GM04504 (cell line): ENCODE measurements at regions not wholly inside any gene's neighbourhood (a gene's known extent, or its start where the extent isn't known, plus 50 kb on each side); places are given as distances from the start of the nearest gene placed in this dataset.
A peak's percentile ranks its signal among the peaks of the same experiment; 100 is the strongest.

Source experiments
- DNase-seq: peaks from one replicate; pipeline ENCODE4 v3.0.0-alpha.2; 2012; ENCODE audit warnings: low read depth

DNA sequence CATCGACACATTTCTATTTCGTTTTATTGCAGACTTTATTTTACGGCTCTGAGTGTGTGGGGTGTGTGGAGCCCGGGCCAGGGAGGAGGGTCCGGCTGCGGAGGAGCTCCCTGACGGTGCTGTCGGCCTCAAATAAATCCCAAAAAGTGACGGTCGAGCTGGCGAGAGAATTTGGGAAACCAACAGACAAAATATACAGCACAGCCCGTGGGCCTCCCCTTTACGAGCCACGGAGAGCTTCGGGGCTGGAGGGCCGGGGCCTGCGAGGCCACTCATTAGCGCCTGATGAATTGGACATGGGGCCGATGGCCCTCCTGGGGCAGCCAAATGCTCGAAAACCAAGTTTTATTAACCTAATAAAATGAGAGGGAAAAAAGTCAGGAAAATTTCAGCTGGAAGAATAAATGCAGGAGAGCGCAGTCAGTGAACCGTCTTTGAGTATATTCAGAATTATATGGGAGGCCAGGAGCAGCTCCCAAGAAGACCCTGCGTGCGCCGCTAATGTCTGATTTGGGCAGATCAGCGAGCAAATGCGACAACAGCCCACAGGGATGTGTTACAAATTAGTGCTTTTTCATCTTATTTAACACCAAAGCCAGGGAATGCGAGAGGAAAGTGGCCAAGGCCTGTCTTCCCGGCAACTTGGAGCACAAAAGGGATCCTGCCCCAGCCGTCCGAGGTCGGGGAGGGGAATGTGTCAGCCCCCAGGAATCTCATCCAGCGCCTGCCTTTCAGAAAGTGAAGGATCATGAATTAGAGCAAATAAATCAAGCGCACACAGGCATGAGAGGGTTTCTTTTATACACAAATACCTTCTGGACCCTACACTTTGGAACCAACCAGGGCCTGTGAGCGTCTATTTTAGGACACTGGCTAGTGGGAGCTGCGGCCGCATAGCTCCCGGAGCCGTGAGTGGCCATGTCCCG lies 249.1 kb downstream of the C16orf95 start:
- DNase-seq = no peak

DNA sequence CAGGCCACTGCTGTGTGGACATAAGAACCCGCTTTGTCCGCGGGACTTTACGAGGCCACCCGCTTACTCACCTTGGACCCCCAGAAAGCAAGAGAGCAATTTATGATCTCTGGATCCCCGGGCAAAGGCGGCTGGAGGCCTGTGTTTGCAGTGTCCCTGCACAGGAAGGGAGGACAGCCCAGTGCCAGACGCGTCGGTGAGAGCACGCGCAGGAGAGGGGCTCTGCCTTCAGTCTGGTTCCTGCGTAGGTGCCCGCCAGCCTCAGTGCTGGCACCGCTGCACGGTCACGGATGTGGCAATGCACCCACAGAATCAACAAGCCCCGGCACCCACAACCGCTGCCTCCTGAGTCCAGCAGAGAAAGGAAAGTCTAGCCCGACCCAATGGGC lies 248.4 kb downstream of the C16orf95 start:
- DNase-seq = no peak

DNA sequence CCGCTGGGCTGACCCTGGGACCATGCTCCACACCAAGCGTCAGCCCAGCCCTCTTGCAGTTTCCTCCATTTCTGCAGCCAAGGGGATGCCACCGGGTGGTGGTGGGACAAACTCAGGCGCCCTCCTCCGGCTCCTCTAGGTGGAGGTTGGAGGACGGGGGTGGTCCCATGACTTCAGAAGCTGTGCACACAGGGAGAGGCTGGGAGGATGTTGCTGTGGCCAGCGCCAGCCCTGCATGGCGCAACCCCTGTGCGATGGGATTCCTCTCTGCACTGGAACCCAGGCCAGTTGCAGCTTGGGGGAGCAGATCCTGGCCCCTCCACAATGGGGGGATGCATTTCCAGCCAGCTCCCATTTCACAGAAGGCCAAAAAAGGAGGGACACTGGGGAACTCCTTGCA lies 246.5 kb downstream of the C16orf95 start:
- no peak for DNase-seq

DNA sequence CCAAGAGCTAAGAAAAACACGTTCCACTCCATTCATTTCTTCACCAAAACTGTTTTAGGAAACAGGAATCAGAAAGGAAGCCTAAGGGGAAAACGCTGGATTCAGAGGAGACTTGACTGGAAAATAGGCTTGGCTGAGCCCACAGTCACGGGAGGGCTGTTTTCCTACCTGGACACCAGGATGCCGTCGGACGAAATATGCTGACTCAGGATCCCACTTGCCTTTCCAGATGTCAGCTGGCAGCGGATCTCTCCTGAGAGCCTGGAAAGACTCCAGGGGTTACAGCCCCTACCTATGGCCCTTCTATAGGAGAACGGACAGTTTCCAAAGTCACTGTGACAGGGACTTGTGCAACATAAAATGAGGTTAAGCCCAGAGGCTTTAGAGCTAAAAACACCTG lies 245.1 kb downstream of the C16orf95 start:
- DNase-seq = no peak

DNA sequence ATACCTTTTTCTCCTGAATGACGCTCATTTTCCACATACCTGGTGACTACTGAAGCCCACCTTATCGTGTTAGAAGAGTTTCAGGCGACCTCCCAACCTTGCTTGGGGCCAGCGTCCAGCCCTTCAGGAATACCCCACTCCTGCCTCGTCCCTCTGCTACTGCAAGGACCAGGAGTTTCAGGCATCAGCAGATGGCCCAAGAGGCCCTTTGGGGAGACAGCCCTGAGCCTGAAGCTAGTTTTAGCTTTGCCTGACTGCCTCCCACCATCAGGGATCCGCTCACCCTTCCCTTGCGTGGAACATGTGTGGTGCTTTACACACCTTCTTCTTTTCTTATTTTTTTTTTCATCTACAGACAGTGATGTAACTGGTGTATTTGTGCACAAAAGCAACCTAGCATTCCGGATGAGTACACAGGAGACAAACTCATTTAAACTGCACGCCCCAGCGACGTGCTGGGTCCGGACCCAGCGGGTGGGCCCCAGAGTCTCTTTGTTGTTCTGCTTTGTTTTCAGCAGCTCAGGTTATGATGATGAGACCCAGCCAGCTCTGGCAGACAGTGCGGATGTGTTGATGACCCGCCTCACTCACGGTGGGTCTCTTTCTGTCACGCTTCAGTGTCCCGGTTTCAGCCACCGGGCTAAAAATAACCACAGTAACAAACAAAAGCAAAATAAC lies 242.4 kb downstream of the C16orf95 start:
- no peak for DNase-seq

DNA sequence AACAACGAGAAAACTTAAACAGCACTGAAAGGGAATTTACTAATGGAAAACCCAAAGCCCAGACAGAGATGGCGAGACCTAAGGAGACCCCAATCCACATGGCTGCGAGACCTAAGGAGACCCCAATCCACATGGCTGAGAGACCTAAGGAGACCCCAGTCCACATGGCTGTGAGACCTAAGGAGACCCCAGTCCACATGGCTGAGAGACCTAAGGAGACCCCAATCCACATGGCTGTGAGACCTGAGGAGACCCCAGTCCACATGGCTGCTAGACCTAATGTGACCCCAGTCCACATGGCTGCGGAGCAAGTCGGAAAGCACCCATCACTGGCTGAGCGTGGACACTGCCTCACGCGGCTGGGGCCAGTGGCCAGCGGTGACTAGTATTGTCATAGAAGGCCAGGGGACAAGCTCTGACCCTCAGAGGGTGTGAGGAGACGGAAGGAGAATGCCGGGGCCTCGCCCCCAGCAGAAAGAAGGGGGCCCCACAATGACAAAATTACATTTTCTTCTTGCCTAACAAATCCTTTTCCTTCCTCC lies 241.8 kb downstream of the C16orf95 start:
- no peak for DNase-seq

DNA sequence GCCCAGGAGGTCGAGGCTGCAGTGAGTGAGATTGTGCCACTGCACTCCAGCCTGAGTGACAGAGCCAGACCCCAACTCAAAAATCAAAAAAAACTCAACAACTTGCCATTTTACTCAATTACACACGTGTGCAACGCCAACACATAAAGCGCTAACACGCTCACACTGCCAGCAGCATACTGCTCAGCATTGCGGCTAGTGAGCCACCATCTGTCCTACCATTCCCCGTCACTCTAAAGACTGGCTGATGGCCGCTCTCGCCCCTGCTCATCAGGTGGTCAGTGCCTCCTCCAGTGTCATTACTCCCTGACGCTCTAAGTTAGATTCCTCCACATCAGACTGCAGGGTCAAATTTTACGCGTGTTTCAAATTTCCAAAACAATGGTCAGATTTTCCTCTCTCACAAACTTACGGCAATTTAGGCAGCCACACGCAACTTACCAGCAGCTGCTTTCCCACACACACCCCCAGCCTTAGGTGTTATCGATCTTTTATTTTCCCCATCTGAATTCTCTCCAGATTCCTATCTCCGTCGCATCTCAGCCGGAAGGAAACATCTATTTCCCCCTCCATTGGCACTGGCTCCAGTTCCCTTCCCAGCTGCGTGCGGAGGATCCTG lies 240.8 kb downstream of the C16orf95 start:
- no peak for DNase-seq

DNA sequence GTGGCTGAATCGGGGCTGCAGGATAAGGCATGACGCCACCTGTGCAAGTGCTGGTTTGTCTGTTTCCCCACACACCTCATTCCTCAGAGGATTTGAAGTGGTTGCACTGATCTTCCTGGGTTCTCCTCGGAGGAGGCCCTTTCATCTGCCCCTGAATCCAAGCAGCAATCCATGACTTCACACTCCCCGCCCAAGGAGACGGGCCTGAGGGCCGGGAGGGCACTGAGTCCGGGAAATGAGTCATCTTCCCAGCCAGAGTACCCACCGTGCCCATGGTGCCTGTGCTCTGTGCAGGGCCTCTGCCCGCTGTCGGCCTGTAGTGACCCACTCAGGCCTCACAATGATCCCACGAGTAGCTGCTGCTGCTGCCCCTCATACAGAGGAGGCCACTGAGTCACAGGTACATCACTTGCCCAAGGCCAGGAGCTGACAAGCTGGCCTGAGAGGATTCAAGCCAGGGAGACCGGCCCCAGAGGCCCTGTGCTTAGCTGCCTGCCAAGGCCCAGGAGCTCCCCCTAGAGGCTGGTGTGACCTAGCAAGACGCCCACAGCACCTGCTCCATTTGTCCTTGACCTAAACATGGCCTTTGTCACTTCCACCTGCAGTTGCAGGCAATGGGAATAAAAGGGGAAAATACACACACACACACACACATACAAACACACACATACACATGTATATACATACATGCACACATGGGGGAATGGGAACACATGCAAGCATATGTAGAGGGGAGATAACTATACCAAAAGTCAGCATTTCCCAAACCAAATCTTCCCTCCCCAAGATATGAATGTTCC lies 240.0 kb downstream of the C16orf95 start:
- no peak for DNase-seq

DNA sequence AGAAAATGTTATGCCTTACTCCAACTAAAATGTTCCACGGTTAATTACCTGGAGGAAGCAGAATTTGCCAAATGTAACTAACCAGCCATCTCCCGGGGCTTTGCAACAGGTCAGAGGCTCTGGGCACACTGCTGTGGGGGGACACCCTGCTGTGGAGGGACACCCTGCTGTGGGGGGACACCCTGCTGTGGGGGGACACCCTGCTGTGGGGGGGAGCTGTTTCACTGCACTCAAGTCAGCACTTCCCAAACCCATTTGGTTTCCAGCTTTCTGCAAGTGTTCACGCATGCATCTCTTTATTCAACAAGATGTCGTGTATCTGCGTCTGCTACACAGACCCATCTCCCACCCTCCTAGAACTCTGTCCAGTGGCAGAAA lies 239.5 kb downstream of the C16orf95 start:
- no peak for DNase-seq

DNA sequence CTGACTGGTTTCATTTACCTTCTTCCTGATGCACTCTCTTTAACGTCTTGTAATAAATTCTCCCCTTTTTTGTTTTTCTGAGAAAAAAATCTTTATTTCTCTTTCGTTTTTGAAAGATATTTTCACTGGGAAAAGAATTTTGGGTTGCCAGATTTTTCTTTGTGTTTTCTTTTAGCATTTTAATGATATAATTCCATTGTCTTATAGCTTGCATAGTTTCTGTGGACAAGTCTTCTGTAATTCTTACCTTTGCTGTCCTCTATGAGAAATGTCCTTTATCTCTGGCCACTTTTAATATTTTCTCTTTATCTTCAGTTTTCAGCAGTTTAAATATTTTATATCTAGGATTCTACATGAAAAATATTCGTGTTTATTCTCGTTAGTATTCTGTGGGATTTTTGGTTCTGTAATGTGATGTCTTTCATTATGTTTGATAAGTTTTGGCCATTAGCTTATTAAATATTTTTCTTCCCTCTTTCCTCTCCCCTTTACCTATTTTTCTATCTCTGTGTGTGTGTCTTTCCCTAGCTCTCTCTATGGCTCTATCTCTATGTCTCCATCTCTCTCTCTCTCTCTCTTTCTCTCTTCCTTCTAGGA lies 236.5 kb downstream of the C16orf95 start:
- no peak for DNase-seq

DNA sequence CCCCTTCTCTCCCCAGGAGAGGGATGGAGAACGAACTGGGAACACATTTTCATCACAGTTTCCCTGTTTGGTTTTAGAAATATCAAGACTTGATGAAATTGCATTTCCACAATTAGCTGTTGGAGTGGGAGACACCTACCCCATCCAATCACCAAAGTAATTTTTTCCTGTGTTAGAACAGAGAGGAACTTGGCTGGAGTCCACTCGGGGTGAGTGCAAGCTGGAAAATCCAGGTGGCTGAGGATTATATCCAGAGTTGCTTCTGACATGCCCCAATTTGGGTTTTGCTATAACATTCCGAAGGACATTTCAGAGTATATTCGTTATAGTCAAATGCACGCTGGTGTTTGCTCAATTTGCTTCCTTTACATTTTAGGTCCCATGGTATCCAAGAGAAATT lies 231.8 kb downstream of the C16orf95 start:
- no peak for DNase-seq

DNA sequence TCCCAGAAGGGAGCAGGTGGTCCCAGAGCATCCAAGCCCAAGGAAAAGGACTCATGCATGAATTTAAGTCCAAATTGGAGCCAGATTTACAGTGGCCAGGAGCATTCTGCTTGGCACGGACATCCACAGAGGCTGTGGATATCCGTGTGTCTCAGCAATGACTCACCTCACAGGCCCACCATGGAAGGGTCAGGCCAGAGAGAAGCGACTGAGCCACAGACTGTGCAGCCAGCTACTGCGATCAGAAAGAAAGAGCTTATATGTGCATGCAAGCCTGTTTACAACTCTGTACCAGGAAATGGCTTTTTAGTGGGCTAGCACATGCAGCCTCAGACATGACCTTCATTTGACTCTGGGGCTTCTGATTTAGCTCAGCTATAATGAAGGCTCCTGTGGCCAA lies 231.0 kb downstream of the C16orf95 start:
- peak; percentile 23 for DNase-seq

DNA sequence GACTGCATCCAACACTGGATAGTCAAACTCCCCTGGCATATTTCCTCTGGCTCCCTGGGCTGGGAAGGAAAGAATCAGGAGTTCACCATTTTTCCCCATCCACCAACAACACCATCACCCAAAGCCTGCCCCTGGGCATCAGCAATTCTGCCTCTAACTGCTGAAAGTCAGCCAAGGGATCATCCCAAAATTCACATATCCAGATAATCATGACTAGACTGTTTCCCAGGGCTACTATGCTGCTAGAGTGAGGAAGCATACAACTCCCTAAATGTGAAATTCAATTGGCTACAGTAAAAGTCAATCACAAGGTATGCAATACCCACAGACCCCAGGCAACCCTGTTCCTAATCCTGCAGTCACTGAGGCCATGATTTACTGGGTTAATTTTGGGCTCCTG lies 230.6 kb downstream of the C16orf95 start:
- DNase-seq = no peak

DNA sequence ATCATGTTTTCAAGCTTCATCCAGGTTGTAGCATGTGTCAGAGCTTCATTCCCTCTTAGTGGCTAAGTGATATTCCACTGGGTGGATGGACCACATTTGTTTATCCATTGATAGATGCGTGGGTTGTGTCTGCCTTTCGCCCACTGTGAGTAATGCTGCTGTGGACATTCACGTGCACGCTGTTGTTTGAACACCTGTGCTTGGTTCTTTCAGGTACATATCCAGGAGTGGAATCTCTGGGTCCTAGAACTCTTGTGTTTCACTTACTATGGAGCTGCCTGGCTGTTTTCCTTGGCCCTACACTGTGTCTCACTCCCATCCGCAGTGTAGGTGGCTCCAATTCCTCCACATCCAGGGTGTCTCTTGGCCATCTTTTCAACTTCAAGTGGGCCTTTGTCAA lies 224.2 kb downstream of the C16orf95 start:
- no peak for DNase-seq

DNA sequence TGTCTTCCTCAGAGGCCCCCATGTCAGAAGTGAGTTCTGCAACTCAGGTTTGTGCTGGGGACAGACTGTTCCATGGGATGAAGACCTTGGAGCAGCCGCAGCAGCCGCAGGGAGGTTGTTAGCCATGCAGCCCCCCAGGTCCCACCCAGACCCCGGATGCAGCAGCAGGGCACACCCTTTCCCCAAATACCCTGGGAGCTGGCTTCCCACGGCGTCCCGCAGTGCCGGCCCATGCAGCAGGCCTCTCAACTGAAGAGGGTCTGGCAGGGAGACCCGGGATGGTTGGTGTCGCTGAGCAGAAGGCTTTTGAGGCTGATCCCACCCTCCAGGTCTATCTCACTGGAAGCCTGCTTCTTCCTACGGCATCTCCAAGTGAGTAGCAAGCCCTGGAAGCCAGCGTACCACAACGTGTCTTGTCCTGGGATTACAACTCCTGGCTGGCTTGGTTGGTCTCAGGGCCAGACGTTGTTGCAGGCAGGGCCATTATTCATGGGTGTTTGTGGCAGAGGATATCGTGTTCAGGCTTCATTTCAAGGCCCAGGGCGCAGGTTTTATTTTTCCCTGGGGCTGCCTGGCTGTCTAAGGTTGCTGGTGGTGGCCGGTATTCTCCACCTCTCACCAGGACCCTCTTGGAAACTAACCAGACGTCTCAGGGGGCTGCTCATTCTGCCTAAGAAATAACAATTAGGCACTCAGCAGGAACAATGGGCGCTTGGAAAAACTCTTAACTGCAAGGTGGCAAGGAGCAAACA lies 223.2 kb downstream of the C16orf95 start:
- no peak for DNase-seq

DNA sequence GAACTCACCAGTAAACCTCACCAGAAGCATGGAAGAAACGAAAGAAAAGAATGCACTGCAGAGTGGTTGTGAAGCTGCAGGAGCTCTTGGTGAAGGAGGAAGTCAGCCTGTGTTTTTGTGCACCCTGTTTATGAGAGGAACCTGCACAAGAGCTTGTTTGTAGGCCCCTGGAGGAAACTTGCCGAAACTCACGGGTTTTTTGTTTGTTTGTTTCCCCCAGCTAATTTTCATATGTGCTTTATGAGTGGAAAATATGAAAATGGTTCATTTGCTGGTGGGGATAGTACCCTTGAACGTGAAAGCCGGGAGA lies 222.7 kb downstream of the C16orf95 start:
- no peak for DNase-seq

DNA sequence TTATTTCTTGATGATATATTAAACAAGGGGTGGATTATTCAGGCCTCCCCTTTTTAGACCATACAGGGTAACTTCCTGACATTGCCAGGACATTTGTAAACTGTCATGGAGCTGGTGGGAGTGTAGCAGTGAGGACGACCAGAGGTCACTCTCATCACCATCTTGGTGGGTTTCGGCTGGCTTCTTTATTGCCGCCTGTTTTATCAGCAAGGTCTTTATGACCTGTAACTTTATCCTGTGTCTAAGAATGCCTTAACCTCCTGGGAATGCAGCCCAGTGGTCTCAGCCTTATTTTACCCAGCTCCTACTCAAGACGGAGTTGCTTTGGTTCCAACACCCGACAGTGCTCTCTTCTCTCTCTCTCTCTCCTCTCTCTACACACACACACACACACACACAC lies 221.9 kb downstream of the C16orf95 start:
- no peak for DNase-seq

DNA sequence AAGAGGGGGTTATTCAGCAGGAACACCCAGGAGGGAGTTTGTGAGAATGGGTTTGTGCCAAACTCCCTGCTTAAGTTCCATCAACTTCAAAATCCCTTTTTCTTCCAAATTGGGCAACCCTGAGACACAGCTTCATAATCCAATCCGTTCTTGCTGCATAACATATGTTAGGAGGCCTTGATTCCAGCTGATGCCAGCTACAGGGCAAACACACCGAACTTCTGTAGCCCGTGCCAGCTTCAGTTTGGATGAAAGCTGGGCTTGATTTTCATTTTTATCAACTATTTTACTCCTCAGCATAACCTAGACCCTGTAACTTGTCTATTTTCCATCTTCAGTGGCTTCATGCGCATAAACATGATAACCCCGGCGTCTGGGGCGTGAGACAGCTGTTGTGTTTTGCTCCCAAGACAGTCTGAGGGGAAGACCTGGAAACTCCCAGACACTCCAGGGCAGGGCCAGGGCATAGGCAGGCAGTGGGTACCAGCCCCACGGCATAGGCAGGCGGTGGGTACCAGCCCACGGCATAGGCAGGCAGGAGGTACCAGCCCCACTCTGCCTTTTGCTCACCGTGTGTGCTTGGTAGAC lies 220.4 kb downstream of the C16orf95 start:
- no peak for DNase-seq

DNA sequence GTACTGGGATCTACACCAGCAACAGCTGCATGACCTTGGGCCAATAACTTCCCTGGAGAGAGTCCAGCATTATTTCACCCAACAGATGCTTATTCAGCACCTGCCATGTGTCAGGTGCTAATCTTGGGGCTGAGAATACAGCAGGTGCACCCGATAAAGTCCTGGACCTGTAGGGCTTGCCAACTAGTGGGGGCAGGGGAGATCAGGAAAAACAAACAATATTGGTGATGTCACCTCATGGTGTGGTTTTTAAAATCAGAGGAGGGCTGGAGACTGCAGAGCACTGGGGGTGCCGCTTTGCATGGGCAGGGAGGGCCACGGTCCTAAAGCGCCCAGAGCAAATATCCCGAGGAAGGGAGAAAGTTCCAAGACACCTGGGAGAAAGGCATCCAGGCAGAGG lies 218.8 kb downstream of the C16orf95 start:
- no peak for DNase-seq

DNA sequence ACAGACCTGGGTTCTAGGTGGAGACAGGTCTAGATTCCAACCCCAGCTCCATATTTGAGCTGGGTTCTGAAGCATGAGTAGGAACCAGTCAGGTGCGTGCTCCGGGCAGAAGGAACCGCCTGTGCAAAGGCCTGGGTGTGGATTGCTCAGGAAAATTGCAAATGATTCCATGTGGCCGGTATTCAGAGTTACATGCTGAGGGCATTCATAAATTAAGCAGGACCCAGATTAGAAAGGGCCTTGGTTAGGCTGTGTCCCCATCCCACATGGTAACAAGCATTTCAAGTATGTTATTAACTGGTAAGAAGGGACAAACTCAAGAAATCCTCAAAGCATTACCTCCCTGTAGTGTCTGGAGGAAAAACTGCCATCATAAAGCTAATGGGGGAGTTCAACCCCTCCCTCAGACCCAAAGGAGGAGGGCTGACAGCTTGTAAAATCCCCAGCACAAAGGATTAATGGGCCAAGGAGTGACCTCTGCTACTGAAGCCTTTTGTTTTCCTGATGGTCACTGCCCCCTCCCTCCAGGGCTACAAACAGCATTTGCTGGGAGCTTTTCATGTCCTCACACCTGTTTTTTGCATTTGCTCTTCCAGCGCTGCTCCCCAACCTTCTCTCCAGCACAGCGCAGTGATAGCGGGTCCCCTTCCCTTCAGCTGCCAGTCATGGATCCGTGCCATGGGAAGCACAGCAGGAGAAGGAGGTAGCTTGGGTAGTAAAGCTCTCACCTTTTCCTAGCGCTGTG lies 218.0 kb downstream of the C16orf95 start:
- DNase-seq = no peak
